ENCODE measurements at regions not wholly inside any gene's neighbourhood (a gene's known extent, or its start where the extent isn't known, plus 50 kb on each side); places are given as distances from the start of the nearest gene placed in this dataset.

- TF ChIP-seq, protein P1, sequence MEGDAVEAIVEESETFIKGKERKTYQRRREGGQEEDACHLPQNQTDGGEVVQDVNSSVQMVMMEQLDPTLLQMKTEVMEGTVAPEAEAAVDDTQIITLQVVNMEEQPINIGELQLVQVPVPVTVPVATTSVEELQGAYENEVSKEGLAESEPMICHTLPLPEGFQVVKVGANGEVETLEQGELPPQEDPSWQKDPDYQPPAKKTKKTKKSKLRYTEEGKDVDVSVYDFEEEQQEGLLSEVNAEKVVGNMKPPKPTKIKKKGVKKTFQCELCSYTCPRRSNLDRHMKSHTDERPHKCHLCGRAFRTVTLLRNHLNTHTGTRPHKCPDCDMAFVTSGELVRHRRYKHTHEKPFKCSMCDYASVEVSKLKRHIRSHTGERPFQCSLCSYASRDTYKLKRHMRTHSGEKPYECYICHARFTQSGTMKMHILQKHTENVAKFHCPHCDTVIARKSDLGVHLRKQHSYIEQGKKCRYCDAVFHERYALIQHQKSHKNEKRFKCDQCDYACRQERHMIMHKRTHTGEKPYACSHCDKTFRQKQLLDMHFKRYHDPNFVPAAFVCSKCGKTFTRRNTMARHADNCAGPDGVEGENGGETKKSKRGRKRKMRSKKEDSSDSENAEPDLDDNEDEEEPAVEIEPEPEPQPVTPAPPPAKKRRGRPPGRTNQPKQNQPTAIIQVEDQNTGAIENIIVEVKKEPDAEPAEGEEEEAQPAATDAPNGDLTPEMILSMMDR (conservative IDR thresholded peaks at IDR 0.05; ENCODE audit: low read depth, low read length): no peak
- DNase-seq (ENCODE audit: low read depth): no peak
- no peak overlapping the region for H3K4me3 ChIP-seq (ENCODE audit: low read length)
These were observed 250.5 kb downstream of the KLF13 start for GRCh38 chr15:31577108-31577507.

DNA sequence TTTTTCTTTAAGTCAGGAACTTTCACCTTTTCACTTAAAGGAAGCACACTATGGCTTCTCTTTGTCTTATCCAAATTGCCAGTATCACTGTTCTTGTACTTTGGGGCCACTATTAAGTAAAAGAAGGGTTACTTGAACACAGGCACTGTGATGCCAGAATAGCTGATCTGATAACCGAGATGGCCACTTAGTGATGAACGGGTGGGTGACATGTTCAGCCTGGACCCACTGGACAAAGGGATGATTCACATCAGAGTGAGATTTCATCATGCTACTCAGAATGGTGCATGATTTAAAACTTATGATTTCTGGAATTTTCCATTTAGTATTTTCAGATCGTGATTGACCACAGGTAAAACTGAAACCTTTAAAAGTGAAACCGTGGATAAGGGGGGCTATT, 252.6 kb downstream of the KLF13 start:
- no peak overlapping the region for H3K4me3 ChIP-seq (ENCODE audit: low read length)
- no peak for DNase-seq (ENCODE audit: low read depth)
- TF ChIP-seq, protein P1 (conservative IDR thresholded peaks at IDR 0.05; ENCODE audit: low read depth, low read length): no peak

- no peak for DNase-seq (ENCODE audit: low read depth)
- H3K4me3 ChIP-seq (ENCODE audit: low read length): no peak overlapping the region
- TF ChIP-seq, protein P1 (conservative IDR thresholded peaks at IDR 0.05; ENCODE audit: low read depth, low read length): no peak
These were observed 253.3 kb downstream of the KLF13 start for GRCh38 chr15:31579976-31580375.

- TF ChIP-seq, protein P1 (conservative IDR thresholded peaks at IDR 0.05; ENCODE audit: low read depth, low read length): no peak
- no peak for DNase-seq (ENCODE audit: low read depth)
- no peak overlapping the region for H3K4me3 ChIP-seq (ENCODE audit: low read length)
These were observed 257.6 kb downstream of the KLF13 start for GRCh38 chr15:31584195-31584594.

GRCh38 chr15:31585240-31585639, 258.6 kb downstream of the KLF13 start:
- DNase-seq (ENCODE audit: low read depth): no peak
- H3K4me3 ChIP-seq (ENCODE audit: low read length): no peak overlapping the region
- TF ChIP-seq, protein P1 (conservative IDR thresholded peaks at IDR 0.05; ENCODE audit: low read depth, low read length): no peak

GRCh38 chr15:31586841-31587240, 260.2 kb downstream of the KLF13 start:
- no peak overlapping the region for H3K4me3 ChIP-seq (ENCODE audit: low read length)
- DNase-seq (ENCODE audit: low read depth): no peak
- TF ChIP-seq, protein P1 (conservative IDR thresholded peaks at IDR 0.05; ENCODE audit: low read depth, low read length): no peak

DNA sequence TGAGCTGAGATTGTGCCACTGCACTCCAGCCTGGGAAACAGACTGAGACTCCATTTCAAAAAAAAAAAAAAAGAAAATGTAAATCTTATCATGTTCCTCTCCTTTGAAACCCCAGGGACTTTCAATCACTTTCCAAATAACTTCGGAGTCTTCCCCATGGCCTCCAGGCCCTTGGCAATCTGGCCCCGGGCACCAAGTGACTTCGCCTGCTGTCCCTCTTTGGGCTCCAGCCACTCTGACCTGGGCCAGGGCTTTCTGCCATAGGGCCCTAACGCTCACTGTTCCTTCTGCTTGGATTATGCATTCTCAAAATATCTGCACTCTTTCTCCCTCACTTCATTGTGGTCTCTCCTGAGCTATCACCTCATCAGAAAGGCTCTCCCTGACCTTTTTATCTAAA, 260.9 kb downstream of the KLF13 start:
- no peak overlapping the region for H3K4me3 ChIP-seq (ENCODE audit: low read length)
- no peak for DNase-seq (ENCODE audit: low read depth)
- TF ChIP-seq, protein P1 (conservative IDR thresholded peaks at IDR 0.05; ENCODE audit: low read depth, low read length): no peak

Data from retinal pigment epithelial cell (primary cell).